ENCODE measurements at regions not wholly inside any gene's neighbourhood (a gene's known extent, or its start where the extent isn't known, plus 50 kb on each side); places are given as distances from the start of the nearest gene placed in this dataset.

GRCh38 chr10:36681751-36682632 lies 443.4 kb upstream of the ANKRD30A start:
- TF ChIP-seq, protein P1, sequence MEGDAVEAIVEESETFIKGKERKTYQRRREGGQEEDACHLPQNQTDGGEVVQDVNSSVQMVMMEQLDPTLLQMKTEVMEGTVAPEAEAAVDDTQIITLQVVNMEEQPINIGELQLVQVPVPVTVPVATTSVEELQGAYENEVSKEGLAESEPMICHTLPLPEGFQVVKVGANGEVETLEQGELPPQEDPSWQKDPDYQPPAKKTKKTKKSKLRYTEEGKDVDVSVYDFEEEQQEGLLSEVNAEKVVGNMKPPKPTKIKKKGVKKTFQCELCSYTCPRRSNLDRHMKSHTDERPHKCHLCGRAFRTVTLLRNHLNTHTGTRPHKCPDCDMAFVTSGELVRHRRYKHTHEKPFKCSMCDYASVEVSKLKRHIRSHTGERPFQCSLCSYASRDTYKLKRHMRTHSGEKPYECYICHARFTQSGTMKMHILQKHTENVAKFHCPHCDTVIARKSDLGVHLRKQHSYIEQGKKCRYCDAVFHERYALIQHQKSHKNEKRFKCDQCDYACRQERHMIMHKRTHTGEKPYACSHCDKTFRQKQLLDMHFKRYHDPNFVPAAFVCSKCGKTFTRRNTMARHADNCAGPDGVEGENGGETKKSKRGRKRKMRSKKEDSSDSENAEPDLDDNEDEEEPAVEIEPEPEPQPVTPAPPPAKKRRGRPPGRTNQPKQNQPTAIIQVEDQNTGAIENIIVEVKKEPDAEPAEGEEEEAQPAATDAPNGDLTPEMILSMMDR (IDR thresholded peaks at IDR 0.05) = no peak
- TF ChIP-seq POLR2A (IDR thresholded peaks at IDR 0.05) = no peak

Data from Peyer's patch (tissue), 4 donors.